PC-3 (cell line): ENCODE measurements at regions not wholly inside any gene's neighbourhood (a gene's known extent, or its start where the extent isn't known, plus 50 kb on each side); places are given as distances from the start of the nearest gene placed in this dataset.
A peak's percentile ranks its signal among the peaks of the same experiment; 100 is the strongest.

ENCODE experiments used
- ATAC-seq: fragments of 200-7000 bp; cut with Tn5 transposase; 2 replicates; pipeline ENCODE4 v1.9.1; 2020; ENCODE audit warnings: mild to moderate bottlenecking, moderate library complexity
- BruUV-seq: library from RNA; stranded (reverse); fragments of 400-500 nt; replicated peaks from 2 replicates; lab custom pipeline; 2021; lab: Mats Ljungman, UMichigan
- CTCF ChIA-PET: fragments of 300-600 bp; sonication (Branson Sonifier 250); formaldehyde crosslinking; loops from one replicate; lab custom pipeline; 2022; ENCODE audit warnings: antibody characterized with exemption; lab: Charles Lee
- POLR2A ChIA-PET: fragments of 300-600 bp; sonication (Branson Sonifier 250); formaldehyde crosslinking; loops from one replicate; lab custom pipeline; 2022; ENCODE audit warnings: antibody characterized with exemption; ENCODE audit not compliant: unreplicated experiment; lab: Charles Lee
- DNase-seq: peaks from one replicate; pipeline ENCODE4 v3.0.0-alpha.2; 2015
- H2AFZ ChIP-seq: fragments of 300-600 bp; sonication (generic); 2 replicates; pipeline ENCODE4 v1.6.0; 2016; ENCODE audit warnings: antibody characterized with exemption, low read length
- H3F3A ChIP-seq: fragments of 300-600 bp; sonication (generic); one replicate; pipeline ENCODE4 v1.6.0; 2017; ENCODE audit warnings: antibody characterized with exemption, low read length, control low read depth, mild to moderate bottlenecking; ENCODE audit not compliant: unreplicated experiment
- H3K27ac ChIP-seq: fragments of 300-600 bp; sonication (generic); 2 replicates; pipeline ENCODE4 v1.5.1; 2016; ENCODE audit warnings: mild to moderate bottlenecking, low read length
- H3K27me3 ChIP-seq: fragments of 300-600 bp; sonication (generic); 2 replicates; pipeline ENCODE4 v1.6.1; 2016; ENCODE audit warnings: low read length, mixed read lengths
- H3K36me3 ChIP-seq: fragments of 300-600 bp; sonication (generic); 2 replicates; pipeline ENCODE4 v1.6.1; 2016; ENCODE audit warnings: low read depth, mixed run types, low read length, mixed read lengths
- H3K4me1 ChIP-seq: fragments of 300-600 bp; sonication (generic); 2 replicates; pipeline ENCODE4 v1.5.1; 2016; ENCODE audit warnings: low read length; ENCODE audit not compliant: insufficient read depth
- H3K4me2 ChIP-seq: fragments of 300-600 bp; sonication (generic); 2 replicates; pipeline ENCODE4 v1.6.0; 2016; ENCODE audit warnings: low read length
- H3K4me3 ChIP-seq: fragments of 300-600 bp; sonication (generic); 2 replicates; pipeline ENCODE4 v1.5.1; 2016; ENCODE audit warnings: mild to moderate bottlenecking, low read length, mixed read lengths
- H3K79me2 ChIP-seq: fragments of 300-600 bp; sonication (generic); 2 replicates; pipeline ENCODE4 v1.6.1; 2017; ENCODE audit warnings: low read length, mixed read lengths
- H3K9ac ChIP-seq: fragments of 300-600 bp; sonication (generic); 2 replicates; pipeline ENCODE4 v1.6.0; 2016; ENCODE audit warnings: mild to moderate bottlenecking, low read length
- H3K9me2 ChIP-seq: fragments of 300-600 bp; sonication (generic); replicated peaks from 2 replicates; pipeline ENCODE4 v1.6.1; 2016; ENCODE audit warnings: mixed run types, low read length, mixed read lengths
- H3K9me3 ChIP-seq: fragments of 300-600 bp; sonication (generic); 2 replicates; pipeline ENCODE4 v1.6.1; 2016; ENCODE audit warnings: low read length, mixed read lengths
- H4K20me1 ChIP-seq: fragments of 300-600 bp; sonication (generic); 2 replicates; pipeline ENCODE4 v1.6.1; 2016; ENCODE audit warnings: low read length, mixed read lengths
- CTCF ChIP-seq: fragments of 300-600 bp; sonication (generic); conservative IDR thresholded peaks from 2 replicates; pipeline ENCODE4 v1.5.1; 2017; ENCODE audit warnings: antibody characterized with exemption, low read depth, mild to moderate bottlenecking, low read length
- EZH2 ChIP-seq: fragments of 300-600 bp; sonication (generic); IDR thresholded peaks from one replicate; pipeline ENCODE4 v1.6.1; 2017; ENCODE audit warnings: antibody characterized with exemption, mild to moderate bottlenecking, low read length; ENCODE audit not compliant: unreplicated experiment
- EZH2phosphoT487 ChIP-seq: fragments of 300-600 bp; sonication (generic); IDR thresholded peaks from 2 replicates; pipeline ENCODE4 v1.6.1; 2018; ENCODE audit warnings: mild to moderate bottlenecking, antibody characterized with exemption, low read length, borderline replicate concordance
- intact Hi-C: fragments of 100-400 bp; cut with micrococcal nuclease; formaldehyde crosslinking; loops from 2 replicates; pipeline ENCODE4 v1.9.0; 2023

- Histone ChIP-seq H3K9me3 (peaks cover 5% of the 10 kb centered on the region; the same call in 1 of the 2 replicates), H3K4me3 (no peak overlapping the region), H3K4me1 (peaks cover 24% of the 10 kb centered on the region), H3K36me3 (no peaks in the 10 kb centered on the region), H3K9me2 (no peaks in the 10 kb centered on the region), H3K9ac (no peak overlapping the region), H4K20me1 (no peaks in the 10 kb centered on the region), H3F3A (no peaks in the 10 kb centered on the region), H3K79me2 (no peaks in the 10 kb centered on the region), H2AFZ (no peak overlapping the region), H3K27me3 (no peaks in the 10 kb centered on the region), H3K27ac (no peak overlapping the region), H3K4me2 (no peak overlapping the region)
- peak; percentile 62 for ATAC-seq
- BruUV-seq = no TSS peak
- ChIA-PET CTCF (no interaction called here), POLR2A (no interaction called here)
- peak; percentile 88 for DNase-seq
- TF ChIP-seq CTCF (no peak), EZH2 (no peak)
- intact Hi-C loops = loop anchor here (1.0 kb wide), 1 partner anchor 96 kb away; no protein-coding TSS in a partner anchor
Observed at GRCh38 chr2:13654416-13654815, 937.7 kb downstream of the TRIB2 start.

GRCh38 chr2:13660231-13660630, 943.5 kb downstream of the TRIB2 start:
- no peak for TF ChIP-seq EZH2phosphoT487
- Histone ChIP-seq H3K9ac (no peak overlapping the region), H3K36me3 (no peaks in the 10 kb centered on the region), H3F3A (no peaks in the 10 kb centered on the region), H3K9me3 (no peaks in the 10 kb centered on the region), H3K27ac (no peak overlapping the region), H3K4me2 (no peak overlapping the region), H2AFZ (no peak overlapping the region), H3K27me3 (no peaks in the 10 kb centered on the region), H4K20me1 (no peaks in the 10 kb centered on the region), H3K4me3 (no peak overlapping the region), H3K79me2 (no peaks in the 10 kb centered on the region), H3K9me2 (no peaks in the 10 kb centered on the region), H3K4me1 (peaks cover 9% of the 10 kb centered on the region; the same call in 1 of the 2 replicates)
- intact Hi-C loops = no loop called here
- no peak for ATAC-seq
- ChIA-PET CTCF (interaction anchor here (0.7 kb wide), 1 partner anchor 1171 kb away, joined by 3 read pairs; no protein-coding TSS in a partner anchor), POLR2A (no interaction called here)
- DNase-seq = no peak
- no TSS peak for BruUV-seq

- no peak for TF ChIP-seq EZH2
- no peak for TF ChIP-seq EZH2phosphoT487
- TF ChIP-seq CTCF = no peak
- H3K9ac ChIP-seq = no peak overlapping the region
- H3K27ac ChIP-seq = no peak overlapping the region
- no peak overlapping the region for H2AFZ ChIP-seq
- H3K79me2 ChIP-seq = no peaks in the 10 kb centered on the region
- H3K9me3 ChIP-seq = no peaks in the 10 kb centered on the region
- H3K27me3 ChIP-seq = no peaks in the 10 kb centered on the region
- H4K20me1 ChIP-seq = no peaks in the 10 kb centered on the region
- H3K4me3 ChIP-seq = no peak overlapping the region
- intact Hi-C loops = no loop called here
- no peaks in the 10 kb centered on the region for H3K36me3 ChIP-seq
- H3K4me1 ChIP-seq = peaks cover 9% of the 10 kb centered on the region; the same call in 1 of the 2 replicates
- H3F3A ChIP-seq = no peaks in the 10 kb centered on the region
- ATAC-seq = no peak
- no TSS peak for BruUV-seq
- no peaks in the 10 kb centered on the region for H3K9me2 ChIP-seq
- no peak overlapping the region for H3K4me2 ChIP-seq
- ChIA-PET POLR2A (no interaction called here), CTCF (no interaction called here)
- DNase-seq = peak; percentile 56
Observed at GRCh38 chr2:13662055-13662454, 945.3 kb downstream of the TRIB2 start.
